WERI-Rb-1 (cell line): ENCODE measurements at regions not wholly inside any gene's neighbourhood (a gene's known extent, or its start where the extent isn't known, plus 50 kb on each side); places are given as distances from the start of the nearest gene placed in this dataset.

Experiments
- DNase-seq: peaks from one replicate; pipeline ENCODE4 v3.0.0-alpha.2; 2020
- H3K27ac ChIP-seq: fragments of 250-450 bp; sonication (Bioruptor Pico); 2 replicates; pipeline ENCODE4 v1.5.1; 2020; ENCODE audit warnings: mild to moderate bottlenecking, moderate library complexity
- H3K27me3 ChIP-seq: fragments of 250-450 bp; sonication (Bioruptor Pico); 2 replicates; pipeline ENCODE4 v1.5.1; 2021; ENCODE audit warnings: mild to moderate bottlenecking, low read depth, moderate library complexity; ENCODE audit not compliant: insufficient read depth, severe bottlenecking
- H3K36me3 ChIP-seq: fragments of 250-450 bp; sonication (Bioruptor Pico); 2 replicates; pipeline ENCODE4 v1.5.1; 2020; ENCODE audit warnings: mild to moderate bottlenecking, moderate library complexity
- H3K4me3 ChIP-seq: 2 replicates; pipeline ENCODE4 v1.5.1; 2011; ENCODE audit warnings: low read depth, mild to moderate bottlenecking, control low read depth, low read length
- H3K9me3 ChIP-seq: fragments of 250-450 bp; sonication (Bioruptor Pico); 2 replicates; pipeline ENCODE4 v1.5.1; 2021; ENCODE audit warnings: mild to moderate bottlenecking, moderate library complexity; ENCODE audit not compliant: severe bottlenecking
- TF ChIP-seq, protein P1 (sequence below): IDR thresholded peaks from 2 replicates; pipeline ENCODE4 v1.5.1; 2011; ENCODE audit warnings: low read depth, mild to moderate bottlenecking, control low read depth, inconsistent platforms, low read length

DNA sequence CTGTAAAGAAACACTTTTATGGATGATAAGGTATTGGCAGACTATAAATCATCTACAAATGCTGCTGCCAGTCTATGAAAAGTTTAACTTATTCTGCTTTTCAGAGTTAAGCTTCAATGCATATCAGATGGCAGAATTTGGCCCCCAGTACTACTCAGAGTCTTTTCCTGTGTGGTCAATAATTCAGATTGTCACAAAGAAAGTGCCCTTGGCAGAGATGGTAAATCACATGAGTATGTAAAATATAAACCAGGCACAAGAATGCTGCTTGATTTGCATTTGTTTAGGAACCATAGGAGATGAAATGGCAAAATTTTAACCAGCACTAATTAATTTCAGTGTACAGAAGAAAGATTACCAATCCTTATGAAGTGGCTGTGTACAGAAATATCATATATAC is 818.3 kb upstream of the POT1 start:
- Histone ChIP-seq H3K9me3 (no peaks in the 10 kb centered on the region), H3K27me3 (no peaks in the 10 kb centered on the region), H3K36me3 (no peaks in the 10 kb centered on the region), H3K27ac (no peak overlapping the region), H3K4me3 (no peak overlapping the region)
- no peak for DNase-seq
- TF ChIP-seq, protein P1, sequence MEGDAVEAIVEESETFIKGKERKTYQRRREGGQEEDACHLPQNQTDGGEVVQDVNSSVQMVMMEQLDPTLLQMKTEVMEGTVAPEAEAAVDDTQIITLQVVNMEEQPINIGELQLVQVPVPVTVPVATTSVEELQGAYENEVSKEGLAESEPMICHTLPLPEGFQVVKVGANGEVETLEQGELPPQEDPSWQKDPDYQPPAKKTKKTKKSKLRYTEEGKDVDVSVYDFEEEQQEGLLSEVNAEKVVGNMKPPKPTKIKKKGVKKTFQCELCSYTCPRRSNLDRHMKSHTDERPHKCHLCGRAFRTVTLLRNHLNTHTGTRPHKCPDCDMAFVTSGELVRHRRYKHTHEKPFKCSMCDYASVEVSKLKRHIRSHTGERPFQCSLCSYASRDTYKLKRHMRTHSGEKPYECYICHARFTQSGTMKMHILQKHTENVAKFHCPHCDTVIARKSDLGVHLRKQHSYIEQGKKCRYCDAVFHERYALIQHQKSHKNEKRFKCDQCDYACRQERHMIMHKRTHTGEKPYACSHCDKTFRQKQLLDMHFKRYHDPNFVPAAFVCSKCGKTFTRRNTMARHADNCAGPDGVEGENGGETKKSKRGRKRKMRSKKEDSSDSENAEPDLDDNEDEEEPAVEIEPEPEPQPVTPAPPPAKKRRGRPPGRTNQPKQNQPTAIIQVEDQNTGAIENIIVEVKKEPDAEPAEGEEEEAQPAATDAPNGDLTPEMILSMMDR = no peak

DNA sequence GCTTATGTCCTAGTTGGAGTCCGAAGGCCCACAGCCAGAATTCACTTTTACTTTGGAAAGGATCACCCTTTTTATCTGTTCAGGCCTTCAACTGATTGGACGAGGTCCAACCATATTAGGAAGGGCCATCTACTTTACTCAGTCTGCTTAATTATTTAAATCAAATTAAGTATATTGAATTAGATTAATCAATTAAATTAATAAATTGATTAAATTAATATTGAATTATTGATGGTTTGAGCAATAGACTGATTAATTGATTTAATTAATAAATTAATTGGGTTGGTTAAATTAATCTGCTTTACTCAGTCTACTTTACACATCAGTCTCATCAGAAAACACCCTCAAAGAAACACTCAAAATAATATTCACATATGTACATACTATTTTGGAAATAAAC is 816.9 kb upstream of the POT1 start:
- Histone ChIP-seq H3K36me3 (no peaks in the 10 kb centered on the region), H3K27me3 (no peaks in the 10 kb centered on the region), H3K9me3 (no peaks in the 10 kb centered on the region), H3K27ac (no peak overlapping the region), H3K4me3 (no peak overlapping the region)
- DNase-seq = no peak
- TF ChIP-seq, protein P1 = no peak

DNA sequence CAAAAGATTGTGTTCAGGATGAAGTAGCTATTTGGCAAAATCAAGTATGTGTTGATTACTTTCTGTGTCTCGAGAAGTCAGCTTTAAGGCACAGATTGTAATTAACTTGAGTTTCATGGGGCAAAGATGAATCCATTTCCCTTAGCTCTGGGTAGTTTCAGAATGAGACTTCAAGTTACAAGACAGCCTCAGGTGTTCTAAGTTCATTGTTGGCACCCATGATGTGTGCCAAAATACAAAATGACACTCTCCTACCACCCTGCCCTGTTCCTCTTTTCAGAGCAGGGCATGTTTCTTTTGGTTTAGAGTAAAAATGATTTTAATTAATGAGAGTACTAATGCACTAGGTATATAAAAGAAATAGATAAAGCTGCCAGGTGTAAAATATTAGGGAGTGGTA is 797.6 kb upstream of the POT1 start:
- Histone ChIP-seq H3K9me3 (no peaks in the 10 kb centered on the region), H3K27me3 (no peaks in the 10 kb centered on the region), H3K27ac (no peak overlapping the region), H3K4me3 (no peak overlapping the region), H3K36me3 (no peaks in the 10 kb centered on the region)
- no peak for DNase-seq
- TF ChIP-seq, protein P1 = no peak

DNA sequence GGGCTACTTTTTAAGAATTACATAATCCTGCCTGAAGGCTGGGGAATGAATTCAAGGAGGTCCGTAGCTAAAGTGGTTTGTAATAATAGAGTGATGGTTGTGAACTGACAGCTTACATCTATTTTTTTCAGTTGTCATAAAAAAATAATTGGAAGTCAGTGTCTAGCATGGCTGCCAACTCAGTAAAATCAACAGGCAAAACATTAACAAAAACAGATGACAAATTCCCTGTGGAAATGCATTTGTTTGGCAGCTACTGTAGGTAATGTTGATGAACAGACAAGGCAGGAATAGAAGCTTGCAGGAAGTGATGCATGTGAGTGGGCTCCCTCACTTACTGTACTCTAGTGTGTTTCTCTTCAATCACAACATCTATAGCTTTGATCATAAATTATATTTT is 766.0 kb upstream of the POT1 start:
- H3K36me3 ChIP-seq = no peaks in the 10 kb centered on the region
- TF ChIP-seq, protein P1 = no peak
- no peaks in the 10 kb centered on the region for H3K9me3 ChIP-seq
- H3K27ac ChIP-seq = no peak overlapping the region
- H3K4me3 ChIP-seq = no peak overlapping the region
- no peak for DNase-seq
- no peaks in the 10 kb centered on the region for H3K27me3 ChIP-seq

DNA sequence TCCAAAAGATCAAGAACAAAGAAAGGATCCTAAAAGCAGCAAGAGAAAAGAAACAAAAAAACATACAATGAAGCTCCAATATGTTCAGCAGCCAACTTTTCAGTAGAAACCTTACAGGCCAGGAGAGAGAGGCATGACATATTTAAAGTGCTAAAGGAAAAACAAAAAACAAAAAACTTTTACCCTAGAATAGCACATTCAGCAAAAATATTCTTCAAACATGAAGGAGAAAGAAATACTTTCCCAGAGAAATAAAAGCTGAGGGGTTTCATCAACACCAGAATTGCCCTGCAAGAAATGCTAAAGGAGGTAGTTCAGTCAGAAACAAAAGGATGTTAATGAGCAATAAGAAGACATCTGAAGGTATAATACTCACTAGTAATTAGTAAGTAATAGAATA is 753.5 kb upstream of the POT1 start:
- H3K9me3 ChIP-seq = no peaks in the 10 kb centered on the region
- H3K36me3 ChIP-seq = no peaks in the 10 kb centered on the region
- no peak for DNase-seq
- no peaks in the 10 kb centered on the region for H3K27me3 ChIP-seq
- TF ChIP-seq, protein P1 = no peak
- H3K4me3 ChIP-seq = no peak overlapping the region
- H3K27ac ChIP-seq = no peak overlapping the region

DNA sequence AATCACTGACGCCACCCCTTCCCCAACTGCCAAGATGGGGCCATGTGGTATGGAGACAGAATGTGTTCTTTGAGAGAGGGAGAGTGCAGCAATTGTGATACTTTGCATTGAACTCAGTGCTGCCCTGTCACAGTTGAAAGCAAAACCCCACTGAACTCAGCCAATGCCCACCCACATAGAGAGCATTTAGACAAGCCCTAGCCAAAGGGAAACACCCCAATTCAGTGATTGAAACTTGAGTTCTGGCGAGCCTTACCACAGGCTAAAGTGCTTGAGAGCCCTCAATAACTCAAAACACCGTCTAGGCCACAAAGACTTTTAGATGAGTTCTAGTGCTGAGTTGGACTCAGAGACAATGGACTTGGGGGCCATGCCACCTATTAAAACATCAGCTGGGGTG is 751.9 kb upstream of the POT1 start:
- no peak overlapping the region for H3K27ac ChIP-seq
- no peaks in the 10 kb centered on the region for H3K27me3 ChIP-seq
- no peak overlapping the region for H3K4me3 ChIP-seq
- TF ChIP-seq, protein P1 = no peak
- DNase-seq = no peak
- no peaks in the 10 kb centered on the region for H3K9me3 ChIP-seq
- H3K36me3 ChIP-seq = no peaks in the 10 kb centered on the region
